Tibial nerve (tissue), 4 donors: ENCODE measurements at regions not wholly inside any gene's neighbourhood (a gene's known extent, or its start where the extent isn't known, plus 50 kb on each side); places are given as distances from the start of the nearest gene placed in this dataset.

Source experiments
- EP300 ChIP-seq, 2 donors: sonication (generic); formaldehyde crosslinking; IDR thresholded peaks; one replicate each; pipeline ENCODE4 v1.6.1; 2017; ENCODE audit warnings: antibody characterized with exemption in 2 of 2, mild to moderate bottlenecking in 1 of 2
- POLR2A ChIP-seq, 2 donors: fragments of 450-650 bp; IDR thresholded peaks; one replicate each; pipeline ENCODE4 v1.6.1; 2017; ENCODE audit warnings: antibody characterized with exemption in 2 of 2, mild to moderate bottlenecking in 2 of 2, moderate library complexity in 2 of 2
- TF ChIP-seq, protein P1 (sequence below), 5 experiments: fragments of 200-600 bp in 3 of 5; fragments of 450-650 bp in 2 of 5; sonication (generic) in 3 of 5; IDR thresholded peaks; one replicate each; pipeline ENCODE4 v1.5.1; 2016 to 2019; ENCODE audit warnings: antibody characterized with exemption in 5 of 5, mild to moderate bottlenecking in 3 of 5, moderate library complexity in 2 of 5

DNA sequence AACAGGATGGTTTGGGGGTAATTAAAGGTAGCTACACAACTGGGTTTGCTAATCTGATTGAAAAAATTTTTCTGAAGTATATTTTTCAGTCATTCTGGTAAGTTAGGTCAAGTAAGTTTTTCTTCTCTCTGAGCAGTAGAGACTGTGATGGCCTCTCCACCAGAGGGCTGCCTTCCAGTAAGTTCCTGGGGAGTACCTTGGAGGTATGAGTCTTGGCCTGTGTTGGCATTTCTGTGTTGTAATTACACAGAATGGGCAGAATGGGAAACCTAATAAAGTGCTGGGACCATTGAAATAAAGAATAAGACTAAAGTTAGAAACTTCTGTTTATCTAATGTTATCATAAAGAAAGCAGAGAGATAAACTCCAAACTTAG lies 430.8 kb downstream of the ARHGEF28 start:
- TF ChIP-seq, protein P1, sequence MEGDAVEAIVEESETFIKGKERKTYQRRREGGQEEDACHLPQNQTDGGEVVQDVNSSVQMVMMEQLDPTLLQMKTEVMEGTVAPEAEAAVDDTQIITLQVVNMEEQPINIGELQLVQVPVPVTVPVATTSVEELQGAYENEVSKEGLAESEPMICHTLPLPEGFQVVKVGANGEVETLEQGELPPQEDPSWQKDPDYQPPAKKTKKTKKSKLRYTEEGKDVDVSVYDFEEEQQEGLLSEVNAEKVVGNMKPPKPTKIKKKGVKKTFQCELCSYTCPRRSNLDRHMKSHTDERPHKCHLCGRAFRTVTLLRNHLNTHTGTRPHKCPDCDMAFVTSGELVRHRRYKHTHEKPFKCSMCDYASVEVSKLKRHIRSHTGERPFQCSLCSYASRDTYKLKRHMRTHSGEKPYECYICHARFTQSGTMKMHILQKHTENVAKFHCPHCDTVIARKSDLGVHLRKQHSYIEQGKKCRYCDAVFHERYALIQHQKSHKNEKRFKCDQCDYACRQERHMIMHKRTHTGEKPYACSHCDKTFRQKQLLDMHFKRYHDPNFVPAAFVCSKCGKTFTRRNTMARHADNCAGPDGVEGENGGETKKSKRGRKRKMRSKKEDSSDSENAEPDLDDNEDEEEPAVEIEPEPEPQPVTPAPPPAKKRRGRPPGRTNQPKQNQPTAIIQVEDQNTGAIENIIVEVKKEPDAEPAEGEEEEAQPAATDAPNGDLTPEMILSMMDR (IDR thresholded peaks at IDR 0.05) = no peak
- TF ChIP-seq EP300 (IDR thresholded peaks at IDR 0.05) (no peak), POLR2A (IDR thresholded peaks at IDR 0.05) (no peak)
